ENCODE measurements at regions not wholly inside any gene's neighbourhood (a gene's known extent, or its start where the extent isn't known, plus 50 kb on each side); places are given as distances from the start of the nearest gene placed in this dataset.

- TF ChIP-seq CTCF (IDR thresholded peaks at IDR 0.05): no peak
- no peak for TF ChIP-seq POLR2AphosphoS5 (IDR thresholded peaks at IDR 0.05)
- TF ChIP-seq POLR2A (IDR thresholded peaks at IDR 0.05): no peak
Measured at GRCh38 chr15:35606450-35606779, 60.5 kb upstream of the DPH6 start.

Data from gastroesophageal sphincter (tissue), 3 donors.